ENCODE measurements at regions not wholly inside any gene's neighbourhood (a gene's known extent, or its start where the extent isn't known, plus 50 kb on each side); places are given as distances from the start of the nearest gene placed in this dataset.
A peak's percentile ranks its signal among the peaks of the same experiment; 100 is the strongest.
"Not testable (repeated sequence)": the region's sequence is repeated elsewhere in the genome, so short reads cannot be mapped to it uniquely, and the experiment has no call there.

DNA sequence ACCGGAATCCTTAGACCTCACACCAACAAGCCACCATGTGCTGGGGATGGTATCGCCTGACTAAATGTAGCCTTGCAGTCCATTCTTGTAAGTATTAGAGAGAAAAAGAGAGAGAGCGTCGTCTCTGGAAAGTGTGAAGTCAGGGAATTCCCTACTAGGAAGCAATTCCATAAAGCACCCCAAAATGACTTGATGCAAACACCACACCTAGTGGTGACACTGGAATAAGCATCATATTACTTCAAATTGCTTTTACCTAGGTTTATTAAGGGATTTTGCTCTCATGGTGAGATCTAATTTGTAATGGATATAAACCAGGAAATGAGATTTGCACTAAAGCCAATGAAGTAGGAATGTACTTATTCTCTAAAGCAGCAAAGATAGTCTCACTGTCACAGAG is 111.4 kb upstream of the METTL9 start:
- not testable (repeated sequence) for DNase-seq

DNA sequence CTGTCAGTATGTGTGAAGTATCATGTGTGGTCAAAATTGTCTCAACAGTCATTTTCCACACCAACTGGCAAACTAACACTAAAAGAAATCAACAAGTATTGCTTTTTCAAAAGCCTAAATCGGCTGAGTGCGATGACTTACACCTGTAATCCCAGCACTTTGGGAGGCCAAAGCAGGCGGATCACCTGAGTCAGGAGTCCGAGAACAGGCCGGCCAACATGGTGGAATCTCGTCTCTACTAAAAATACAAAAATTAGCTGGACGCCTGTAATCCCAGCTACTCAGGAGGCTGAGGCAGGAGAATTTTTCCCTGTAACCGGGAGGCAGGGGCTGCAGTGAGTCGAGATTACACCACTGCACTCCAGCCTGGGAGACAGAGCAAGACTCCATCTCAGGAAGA is 100.3 kb upstream of the METTL9 start:
- peak; percentile 32 for DNase-seq

DNA sequence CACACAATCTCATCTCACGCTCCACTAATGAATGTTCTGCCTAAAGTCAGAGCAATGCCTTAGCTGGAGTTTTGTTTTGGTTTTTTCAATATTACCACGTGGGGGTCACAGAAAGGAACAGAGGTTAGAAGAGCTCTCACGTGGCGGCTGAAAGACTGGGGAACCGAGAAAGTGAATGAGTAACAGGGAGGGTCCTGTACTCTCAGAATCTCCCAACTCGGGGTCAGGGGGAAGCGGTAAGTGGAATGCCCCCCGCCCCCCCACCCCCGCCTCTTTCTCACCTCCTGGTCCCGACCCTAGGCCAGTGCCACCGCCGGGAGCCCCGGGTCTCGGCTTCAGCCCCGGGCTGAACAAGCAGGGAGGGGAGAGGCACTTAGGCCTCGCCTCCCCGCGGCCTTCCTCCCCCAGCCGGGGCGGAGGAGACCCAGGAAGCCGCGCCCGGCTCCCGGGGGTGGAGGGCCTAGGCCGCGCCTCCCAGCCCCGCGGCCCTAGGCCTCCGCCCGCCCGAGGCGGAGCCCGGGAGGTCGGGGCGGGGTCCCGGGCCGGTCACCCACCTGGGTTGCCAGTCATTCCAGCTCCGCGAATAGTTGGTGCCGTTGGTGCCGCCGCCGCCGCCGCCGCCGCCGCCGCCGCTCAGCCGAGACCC is 98.0 kb upstream of the METTL9 start:
- peak; percentile 80 for DNase-seq

- DNase-seq = peak; percentile 95
Measured at GRCh38 chr16:21501869-21502667, 97.3 kb upstream of the METTL9 start.

DNA sequence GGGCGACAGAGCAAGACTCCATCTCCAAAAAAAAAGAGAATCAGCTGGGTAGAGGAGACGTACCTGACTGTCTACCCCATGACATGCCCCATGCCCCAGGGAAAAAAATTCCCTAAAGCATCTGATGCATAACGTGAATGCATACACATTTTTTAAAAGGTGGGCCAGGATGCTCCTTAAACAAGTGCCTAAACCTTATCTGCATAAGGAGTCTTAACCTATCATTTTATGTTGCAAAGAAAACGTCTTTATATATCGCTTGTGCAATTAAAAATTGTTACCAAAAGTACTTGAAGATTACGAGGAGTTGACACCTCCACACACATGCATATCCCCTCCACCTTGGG is 95.8 kb upstream of the METTL9 start:
- DNase-seq = not testable (repeated sequence)

DNA sequence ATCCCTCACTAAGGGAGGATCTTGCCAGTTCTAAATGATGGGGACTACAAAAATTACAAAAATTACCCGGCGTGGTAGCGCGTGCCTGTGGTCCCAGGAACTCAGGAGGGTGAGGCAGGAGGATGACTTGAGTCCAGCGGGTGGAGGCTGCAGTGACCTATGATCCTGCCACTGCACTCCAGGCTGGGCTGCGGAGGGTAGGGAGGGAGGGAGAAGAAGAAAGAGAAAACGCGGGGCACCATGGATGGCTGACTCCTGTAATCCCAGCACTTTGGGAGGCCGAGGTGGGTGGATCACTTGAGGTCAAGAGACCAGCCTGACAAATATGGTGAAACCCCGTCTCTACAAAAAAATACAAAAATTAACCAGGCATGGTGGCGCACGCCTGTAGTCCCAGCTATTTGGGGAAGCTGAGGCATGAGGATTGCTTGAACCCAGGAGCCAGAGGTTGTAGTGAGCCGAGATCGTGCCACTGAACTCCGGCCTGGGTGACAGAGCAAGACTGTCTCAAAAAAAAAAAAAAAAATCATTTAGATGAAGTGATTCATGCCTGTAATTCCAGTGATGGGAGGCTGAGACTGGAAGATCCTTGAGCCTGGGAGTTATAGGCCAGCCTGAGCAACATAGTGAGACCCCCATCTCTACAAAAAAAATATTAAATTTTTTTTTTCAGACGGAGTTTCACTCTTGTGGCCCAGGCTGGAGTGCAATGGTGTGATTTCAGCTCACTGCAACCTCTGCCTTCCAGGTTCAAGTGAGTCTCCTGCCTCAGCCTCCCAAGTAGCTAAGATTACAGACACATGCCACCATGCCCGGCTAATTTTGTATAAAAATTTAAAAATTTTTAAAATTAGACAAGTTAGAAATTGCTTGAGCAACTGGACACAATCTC is 95.2 kb upstream of the METTL9 start:
- DNase-seq = peak; percentile 53

- DNase-seq = peak; percentile 42
Measured at GRCh38 chr16:21505751-21506520, 93.4 kb upstream of the METTL9 start.

DNA sequence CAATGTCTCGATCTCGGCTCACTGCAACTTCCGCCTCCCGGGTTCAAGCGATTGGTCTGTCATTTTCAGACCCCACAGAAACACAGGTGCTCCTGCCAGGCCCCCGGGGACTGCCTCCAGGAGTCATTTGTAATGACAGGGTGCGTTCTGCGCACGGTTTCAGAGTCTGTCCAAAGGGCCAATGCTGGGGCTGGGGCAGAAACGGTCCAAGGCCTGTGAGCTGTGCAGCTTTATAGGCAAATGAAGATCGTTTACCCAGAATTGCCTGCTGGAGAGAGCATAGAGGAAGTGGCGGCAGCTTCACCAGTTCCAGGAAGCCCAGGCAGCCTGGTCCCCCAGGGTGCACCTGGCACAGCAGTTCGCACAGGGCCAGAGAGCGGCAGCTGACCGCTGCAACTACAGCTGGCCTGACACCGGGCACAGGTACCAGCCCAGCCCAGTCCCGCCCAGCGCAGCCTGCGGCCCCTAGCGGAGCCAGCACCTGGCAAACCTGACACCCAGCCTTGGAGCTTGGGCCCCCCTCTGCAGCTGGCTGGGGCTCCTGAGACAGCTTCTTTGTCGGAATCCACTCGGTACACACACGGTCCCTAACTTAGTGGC is 92.4 kb upstream of the METTL9 start:
- DNase-seq = peak; percentile 82

DNA sequence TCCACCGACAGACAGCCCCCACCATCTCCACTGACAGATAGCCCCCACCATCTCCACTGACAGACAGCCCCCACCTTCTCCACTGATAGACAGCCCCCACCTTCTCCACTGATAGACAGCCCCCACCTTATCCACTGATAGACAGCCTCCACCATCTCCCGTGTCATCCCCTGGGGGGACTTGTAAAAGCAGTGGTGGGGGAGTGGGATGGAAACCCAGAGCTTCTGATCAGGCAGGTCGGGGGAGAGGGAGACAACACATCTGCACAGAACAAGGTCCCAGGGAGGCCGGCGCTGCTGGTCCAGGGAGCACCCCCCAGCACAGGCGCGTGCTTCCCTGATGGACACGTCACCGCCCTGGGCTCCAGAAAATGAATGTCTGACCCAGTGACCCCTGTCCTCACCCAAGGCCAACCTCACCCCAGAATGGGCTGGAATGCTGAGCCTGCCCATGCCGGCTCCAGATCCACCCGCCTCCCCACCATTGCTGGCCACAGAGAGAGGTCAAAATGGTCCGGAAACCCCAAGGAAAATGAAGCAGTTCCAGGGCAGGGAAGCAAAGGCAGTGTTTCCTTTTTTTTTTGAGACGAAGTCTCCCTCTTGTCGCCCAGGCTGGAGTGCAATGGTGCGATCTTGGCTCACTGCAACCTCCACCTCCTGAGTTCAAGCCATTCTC is 91.6 kb upstream of the METTL9 start:
- peak; percentile 57 for DNase-seq

DNA sequence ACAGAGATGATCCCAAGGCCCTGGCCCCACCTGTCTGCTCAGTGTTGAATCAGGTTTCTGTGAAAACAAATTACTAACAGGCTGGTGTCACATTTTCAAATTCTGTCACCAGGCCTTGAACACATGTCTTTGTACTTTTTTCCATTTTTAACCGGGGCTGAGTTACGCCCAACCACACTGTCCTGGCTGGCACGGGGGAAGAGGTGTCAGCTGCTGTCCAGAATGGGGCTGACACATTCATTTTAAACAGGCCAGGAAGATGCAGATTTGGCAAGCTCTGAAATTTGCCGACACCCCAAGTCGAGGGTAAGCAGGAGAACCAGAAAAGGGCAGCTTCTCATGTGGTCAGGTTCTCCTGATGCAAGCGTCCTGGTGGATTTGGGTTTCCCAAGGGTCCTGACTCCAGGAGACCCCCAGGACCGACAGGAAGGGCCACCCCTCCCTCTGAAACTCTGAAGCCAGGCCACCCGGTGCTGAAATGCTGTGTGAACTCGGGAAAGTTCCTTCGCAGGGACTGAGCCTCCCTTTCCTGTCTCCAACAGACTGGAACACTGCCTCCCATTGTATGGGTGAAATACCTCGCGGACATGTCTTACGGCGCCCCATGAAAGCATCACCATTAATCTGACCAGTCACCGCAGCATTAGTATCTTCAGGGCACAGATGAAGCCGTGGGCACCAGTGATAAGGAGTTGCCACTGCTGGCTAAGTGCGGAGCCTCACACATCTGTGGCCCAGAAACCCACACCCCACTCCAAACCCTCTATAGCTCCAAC is 90.5 kb upstream of the METTL9 start:
- DNase-seq = peak; percentile 69

DNA sequence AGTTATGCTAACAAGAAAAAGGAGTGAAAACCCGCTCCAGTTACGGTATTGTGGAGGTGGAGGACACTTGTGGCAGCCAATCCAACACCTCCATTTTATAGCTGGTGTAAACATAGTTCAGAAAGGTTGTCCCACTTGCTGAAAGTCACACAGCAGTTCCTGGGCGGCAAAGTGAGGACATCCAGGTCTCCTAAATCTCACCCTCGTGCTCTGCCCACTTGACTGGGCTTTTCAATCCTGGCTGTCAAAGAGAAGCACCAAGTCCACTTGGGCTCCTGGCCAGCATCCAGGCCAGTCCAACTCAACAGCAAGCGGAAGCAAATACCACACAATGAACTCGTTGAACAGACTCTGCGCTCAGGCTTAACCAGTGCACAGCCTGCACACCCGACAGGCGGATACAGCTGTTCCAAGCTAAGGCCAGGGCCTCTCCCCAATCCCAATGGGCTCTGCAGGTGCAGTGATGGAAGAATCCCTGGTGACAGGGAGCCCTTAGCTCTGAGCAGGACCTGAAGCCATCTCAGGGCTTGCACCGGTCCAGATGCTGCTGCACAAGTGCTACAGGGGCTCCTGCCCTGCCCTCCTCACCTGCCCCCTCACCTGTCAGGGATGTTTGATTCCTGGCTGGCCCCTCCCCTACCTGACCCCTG is 89.8 kb upstream of the METTL9 start:
- peak; percentile 61 for DNase-seq

DNA sequence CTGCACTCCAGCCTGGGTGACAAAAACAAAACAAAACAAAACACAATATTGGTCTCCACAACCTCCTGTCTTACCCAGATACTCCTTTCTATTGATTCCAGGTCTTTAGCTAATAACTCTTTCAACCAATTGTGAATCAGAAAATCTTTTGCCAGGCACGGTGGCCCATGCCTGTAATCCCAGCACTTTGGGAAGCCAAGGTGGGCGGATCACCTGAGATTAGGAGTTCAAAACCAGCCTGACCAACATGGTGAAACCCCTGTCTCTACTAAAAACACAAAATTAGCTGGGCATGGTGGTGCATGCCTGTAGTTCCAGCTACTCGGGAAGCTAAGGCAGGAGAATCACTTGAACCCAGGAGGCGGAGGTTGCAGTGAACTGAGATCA is 88.5 kb upstream of the METTL9 start:
- peak; percentile 49 for DNase-seq

DNA sequence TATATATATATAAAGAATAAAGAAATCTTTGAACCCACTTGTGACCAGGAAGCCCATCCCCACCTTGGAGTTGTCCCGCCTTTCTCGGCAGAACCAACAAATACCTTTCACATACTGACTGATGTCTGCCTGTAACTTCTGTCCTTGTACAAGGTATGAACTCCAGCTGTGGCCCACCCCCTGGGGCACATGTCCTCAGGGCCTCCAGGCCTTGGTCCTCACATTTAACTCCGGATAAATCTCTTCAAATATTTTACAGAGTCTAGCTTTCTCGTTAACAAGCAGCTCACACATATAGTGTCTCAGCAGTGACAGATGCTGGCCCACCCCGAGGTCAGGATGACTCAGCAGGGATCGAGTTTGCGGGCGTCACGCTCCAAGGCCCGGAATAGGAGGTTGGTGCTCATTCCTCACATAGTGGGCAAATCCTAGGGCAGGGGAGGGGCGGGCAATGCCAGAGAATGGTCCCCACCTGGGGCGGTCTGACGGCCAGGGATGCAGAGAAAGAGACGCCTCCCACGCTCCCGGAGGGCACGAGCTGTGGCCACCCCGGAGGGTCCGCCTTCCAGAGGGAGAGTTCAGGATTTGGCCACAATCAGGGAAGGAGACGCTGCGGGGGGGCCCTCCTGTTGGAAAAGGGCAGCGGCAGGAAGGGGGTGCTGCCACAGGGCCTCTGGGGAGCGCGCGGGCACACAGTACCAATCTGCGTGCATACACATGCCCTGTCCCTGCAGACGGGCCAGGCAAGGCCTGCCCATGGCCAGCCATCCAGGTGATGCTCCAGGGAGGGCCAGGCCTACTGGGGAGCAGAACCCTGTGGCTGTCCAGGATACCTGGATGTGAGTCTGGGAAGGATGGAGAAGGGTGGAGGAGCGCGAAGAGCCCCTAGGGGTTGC is 87.8 kb upstream of the METTL9 start:
- peak; percentile 59 for DNase-seq

DNA sequence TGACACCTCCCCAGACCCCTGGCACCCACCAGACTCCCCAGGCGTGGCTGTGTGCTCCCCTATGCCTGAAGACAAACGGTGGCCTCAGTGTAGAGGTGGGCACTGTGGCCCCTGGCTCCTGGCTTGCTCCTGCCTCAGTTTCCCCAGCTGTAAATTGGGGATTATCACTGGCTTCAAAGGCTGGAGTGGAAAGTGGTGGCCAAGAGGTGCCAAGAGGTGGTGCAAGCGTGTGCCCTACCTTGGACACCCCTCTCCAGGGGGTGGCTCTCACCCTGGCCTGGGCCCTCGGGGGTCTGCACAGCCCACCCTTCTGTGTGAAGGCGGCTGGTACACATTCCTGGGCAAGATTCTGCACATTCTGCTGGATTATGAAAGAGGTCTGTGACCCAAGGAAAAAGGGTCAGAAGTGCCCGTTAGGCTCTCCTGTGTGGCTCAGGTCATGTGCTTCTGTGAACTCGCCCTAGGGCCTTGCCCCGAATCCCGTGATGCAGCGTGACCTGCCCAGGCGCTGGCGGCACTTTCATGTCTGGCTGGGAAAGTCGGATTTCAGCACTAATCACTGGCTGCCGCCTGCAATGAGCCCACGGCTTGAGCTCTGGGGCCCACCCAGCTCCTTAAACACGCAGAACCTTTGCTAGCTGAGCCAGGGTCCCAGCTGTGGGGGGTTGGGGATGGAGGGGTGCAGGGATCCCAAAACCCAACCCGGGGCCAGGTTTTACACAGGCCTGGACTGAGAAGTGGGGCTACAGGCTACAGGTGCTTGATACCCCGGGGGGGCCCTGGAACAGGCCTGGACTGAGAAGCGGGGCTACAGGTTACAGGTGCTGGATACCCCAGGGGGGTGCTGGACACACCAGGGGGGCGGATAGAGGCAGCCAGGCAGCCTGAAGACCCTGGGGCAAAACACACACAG is 86.8 kb upstream of the METTL9 start:
- peak; percentile 53 for DNase-seq

GRCh38 chr16:21513337-21513741 is 86.0 kb upstream of the METTL9 start:
- peak; percentile 54 for DNase-seq

DNA sequence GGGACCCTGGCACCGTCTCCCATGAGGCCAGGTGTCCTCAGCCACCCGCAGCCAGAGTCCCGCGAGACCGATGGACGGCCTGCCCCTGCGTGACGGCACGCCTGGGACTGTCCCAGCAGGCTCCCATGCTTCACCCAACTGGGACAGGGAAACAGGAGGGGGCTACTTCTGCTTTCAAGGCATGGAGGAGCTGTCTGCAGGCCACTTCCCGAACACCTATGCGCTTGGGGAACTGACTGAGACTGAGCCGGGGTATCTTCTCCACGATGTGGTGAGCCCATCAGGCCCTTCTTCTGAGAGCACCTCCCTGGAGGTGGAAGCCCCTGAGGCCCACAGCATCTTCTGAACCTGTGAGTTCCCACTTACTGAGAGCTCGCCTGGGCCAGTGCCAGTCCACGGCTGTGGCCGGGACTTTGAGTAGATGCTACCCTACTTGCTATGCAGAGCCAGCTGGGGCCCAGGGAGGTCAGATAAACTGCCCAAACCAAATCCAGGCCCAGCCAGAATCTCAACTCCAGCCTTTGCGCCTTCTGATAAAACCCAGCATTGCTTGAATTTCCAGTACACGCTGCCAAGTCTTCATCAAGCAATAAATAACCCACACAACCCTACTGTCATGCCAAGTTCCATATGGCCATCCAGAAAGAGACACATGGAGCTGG is 85.4 kb upstream of the METTL9 start:
- DNase-seq = peak; percentile 52

DNA sequence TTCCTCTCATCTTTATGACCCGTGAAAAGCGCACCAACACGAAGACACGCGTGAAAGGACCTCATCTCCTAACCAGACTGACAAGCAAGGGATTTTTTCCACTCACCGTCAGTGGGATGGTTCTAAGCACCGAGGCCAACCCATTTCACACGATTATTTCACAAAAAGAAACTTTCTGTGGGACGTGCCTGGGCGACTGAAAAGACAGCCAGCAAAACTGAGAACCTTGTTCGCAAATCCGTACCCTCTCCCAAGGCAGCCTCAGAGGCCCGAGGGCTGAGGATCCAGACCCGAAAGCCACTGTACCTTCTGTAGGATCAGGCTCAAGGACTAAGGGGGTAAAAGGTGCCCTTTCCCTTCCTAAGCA is 84.9 kb upstream of the METTL9 start:
- DNase-seq = not testable (repeated sequence)

GRCh38 chr16:21516705-21517040 is 82.7 kb upstream of the METTL9 start:
- DNase-seq = not testable (repeated sequence)

Measured in activated CD8-positive, alpha-beta memory T cell treated with anti-CD3 and anti-CD28 coated beads, Interleukin-2, amount 50 U/mL, for 48 hours (primary cell).